Mesenchymal stem cell (in vitro differentiated cells and primary cell): ENCODE measurements at regions not wholly inside any gene's neighbourhood (a gene's known extent, or its start where the extent isn't known, plus 50 kb on each side); places are given as distances from the start of the nearest gene placed in this dataset.

Experiments
- DNase-seq: peaks from one replicate; pipeline ENCODE4 v3.0.0-alpha.2; 2013
- H2AFZ ChIP-seq: one replicate; pipeline ENCODE4 v1.6.1; 2013; ENCODE audit warnings: low read depth, mild to moderate bottlenecking, control low read depth, inconsistent platforms, low read length, moderate library complexity
- H2AK5ac ChIP-seq: 2 replicates; pipeline ENCODE4 v1.6.1; 2013; ENCODE audit warnings: low read length, moderate library complexity, mild to moderate bottlenecking, inconsistent platforms; ENCODE audit not compliant: severe bottlenecking
- H2BK120ac ChIP-seq: one replicate; pipeline ENCODE4 v1.6.1; 2013; ENCODE audit warnings: low read depth, mild to moderate bottlenecking, inconsistent platforms, low read length, moderate library complexity
- H2BK12ac ChIP-seq, 2 experiments: one replicate each; pipeline ENCODE4 v1.6.1; 2013; ENCODE audit warnings: inconsistent platforms in 2 of 2, low read length in 2 of 2, mild to moderate bottlenecking in 2 of 2, moderate library complexity in 2 of 2, control low read depth in 1 of 2
- H2BK15ac ChIP-seq: one replicate; pipeline ENCODE4 v1.6.1; 2013; ENCODE audit warnings: mild to moderate bottlenecking, low read depth, inconsistent platforms; ENCODE audit not compliant: poor library complexity, severe bottlenecking
- H2BK5ac ChIP-seq: 2 replicates; pipeline ENCODE4 v1.6.1; 2013; ENCODE audit warnings: low read depth, mild to moderate bottlenecking, low read length, control low read depth, inconsistent platforms; ENCODE audit not compliant: poor library complexity, severe bottlenecking
- H3K14ac ChIP-seq, 2 experiments: one replicate each; pipeline ENCODE4 v1.6.1; 2013; ENCODE audit warnings: inconsistent platforms in 2 of 2, low read length in 2 of 2, control low read depth in 1 of 2, mild to moderate bottlenecking in 1 of 2, moderate library complexity in 1 of 2
- H3K18ac ChIP-seq, 2 experiments: one replicate each; pipeline ENCODE4 v1.6.1; 2013; ENCODE audit warnings: inconsistent platforms in 2 of 2, low read length in 2 of 2, control low read depth in 1 of 2, low read depth in 1 of 2, mild to moderate bottlenecking in 1 of 2
- H3K23ac ChIP-seq, 2 experiments: one replicate each; pipeline ENCODE4 v1.6.1; 2013; ENCODE audit warnings: inconsistent platforms in 2 of 2, low read length in 2 of 2, mild to moderate bottlenecking in 2 of 2, moderate library complexity in 2 of 2, control low read depth in 1 of 2
- H3K27ac ChIP-seq: 2 replicates; pipeline ENCODE4 v1.5.1; 2013; ENCODE audit warnings: mild to moderate bottlenecking, moderate library complexity, low read length, control low read depth, inconsistent platforms; ENCODE audit not compliant: poor library complexity, severe bottlenecking
- H3K27me3 ChIP-seq, 2 experiments: 2 replicates each; pipeline versions ENCODE4 v1.6.1 to v1.7.0; 2013; ENCODE audit warnings: low read length in 2 of 2, mild to moderate bottlenecking in 2 of 2, moderate library complexity in 2 of 2, control low read depth in 1 of 2, inconsistent platforms in 1 of 2; ENCODE audit not compliant: control insufficient read depth in 1 of 2, insufficient read depth in 1 of 2
- H3K36me3 ChIP-seq, 2 experiments: 2 replicates each; pipeline versions ENCODE4 v1.6.1 to v1.7.0; 2013; ENCODE audit warnings: low read length in 2 of 2, control low read depth in 1 of 2, inconsistent platforms in 1 of 2, low read depth in 1 of 2, mild to moderate bottlenecking in 1 of 2; ENCODE audit not compliant: insufficient read depth in 2 of 2, control insufficient read depth in 1 of 2
- H3K4ac ChIP-seq, 2 experiments: one replicate each; pipeline ENCODE4 v1.6.1; 2013; ENCODE audit warnings: inconsistent platforms in 2 of 2, low read length in 2 of 2, mild to moderate bottlenecking in 2 of 2, moderate library complexity in 2 of 2, control low read depth in 1 of 2, low read depth in 1 of 2
- H3K4me1 ChIP-seq: 2 replicates; pipeline ENCODE4 v1.6.1; 2013; ENCODE audit warnings: low read depth, low read length, control low read depth; ENCODE audit not compliant: control insufficient read depth, insufficient read depth
- H3K4me2 ChIP-seq: 2 replicates; pipeline ENCODE4 v1.6.1; 2013; ENCODE audit warnings: low read length, mild to moderate bottlenecking, inconsistent platforms; ENCODE audit not compliant: poor library complexity, severe bottlenecking
- H3K4me3 ChIP-seq, 2 experiments: 2 replicates each; pipeline versions ENCODE4 v1.5.1 to v1.7.0; 2013; ENCODE audit warnings: low read length in 2 of 2, mild to moderate bottlenecking in 2 of 2, control low read depth in 1 of 2, low read depth in 1 of 2; ENCODE audit not compliant: insufficient read depth in 1 of 2
- H3K79me1 ChIP-seq: replicated peaks from 2 replicates; pipeline ENCODE4 v1.6.1; 2013; ENCODE audit warnings: mild to moderate bottlenecking, control low read depth, low read length, inconsistent platforms; ENCODE audit not compliant: poor library complexity, severe bottlenecking
- H3K9ac ChIP-seq: 2 replicates; pipeline ENCODE4 v1.7.0; 2013; ENCODE audit warnings: mild to moderate bottlenecking, low read length, moderate library complexity
- H3K9me3 ChIP-seq: 2 replicates; pipeline ENCODE4 v1.7.0; 2013; ENCODE audit warnings: mild to moderate bottlenecking, low read length; ENCODE audit not compliant: control insufficient read depth
- H4K8ac ChIP-seq: one replicate; pipeline ENCODE4 v1.6.1; 2013; ENCODE audit warnings: inconsistent platforms, mild to moderate bottlenecking, low read length, moderate library complexity
- H4K91ac ChIP-seq: one replicate; pipeline ENCODE4 v1.6.1; 2013; ENCODE audit warnings: mild to moderate bottlenecking, low read length, inconsistent platforms
- WGBS: methylation state at CpG from one replicate; pipeline ENCODE4 v1.1.7; 2013; ENCODE audit warnings: mixed read lengths; 5-methylcytosine and 5-hydroxymethylcytosine counted together

DNA sequence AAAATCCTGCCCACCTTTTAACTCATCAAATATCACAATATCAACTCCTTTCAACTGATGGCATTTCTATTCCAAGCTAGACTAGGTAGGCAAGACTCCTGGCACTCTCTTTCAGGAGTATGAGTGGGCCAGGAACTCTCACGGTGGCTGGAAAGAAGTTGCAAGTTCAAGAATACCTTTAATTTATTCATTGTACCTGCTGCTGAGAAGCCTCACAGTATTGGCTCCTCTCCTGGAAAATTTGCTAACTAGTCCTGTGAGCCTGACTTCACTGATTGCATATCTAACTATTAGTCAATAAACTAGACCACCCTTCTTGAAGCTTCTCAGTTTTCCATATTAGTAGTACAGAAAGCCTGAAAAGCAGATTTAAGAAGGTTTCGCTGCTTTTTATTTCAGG lies 120.2 kb downstream of the DUSP10 start:
- no peak overlapping the region for H3K23ac ChIP-seq
- H4K8ac ChIP-seq, result no peak overlapping the region

DNA sequence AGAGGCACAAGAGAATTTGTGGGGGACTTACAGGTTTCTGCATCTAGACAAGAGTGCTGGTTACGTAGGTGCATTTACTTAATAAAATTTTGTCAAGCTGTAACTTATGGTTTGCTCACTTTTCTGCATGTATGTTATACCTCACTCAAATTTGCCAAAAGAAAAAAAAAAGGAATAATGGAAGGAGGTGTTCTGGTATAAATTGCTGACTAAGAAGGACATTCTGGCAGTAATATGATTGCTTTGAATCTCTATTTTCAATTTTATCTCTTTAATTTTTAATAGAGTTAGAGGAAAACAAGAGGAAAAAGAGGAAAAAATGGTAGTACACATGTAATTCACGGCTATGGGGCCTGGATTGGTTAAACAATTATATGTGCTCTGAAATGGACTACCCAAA lies 119.5 kb downstream of the DUSP10 start:
- no peak overlapping the region for H3K4me3 ChIP-seq
- no peaks in the 10 kb centered on the region for H3K79me1 ChIP-seq
- no peak for DNase-seq
- no peaks in the 10 kb centered on the region for H3K36me3 ChIP-seq
- no peak overlapping the region for H3K18ac ChIP-seq
- no peak overlapping the region for H4K8ac ChIP-seq
- H2BK12ac ChIP-seq, result no peak overlapping the region
- no peak overlapping the region for H4K91ac ChIP-seq
- H3K4me1 ChIP-seq, result no peaks in the 10 kb centered on the region
- no CpG with 5 or more reads among the region's 2 CpGs for WGBS
- no peak overlapping the region for H3K4ac ChIP-seq
- H2BK120ac ChIP-seq, result no peak overlapping the region
- no peak overlapping the region for H3K27ac ChIP-seq
- no peak overlapping the region for H3K23ac ChIP-seq
- H2BK15ac ChIP-seq, result no peak overlapping the region
- H3K9me3 ChIP-seq, result no peaks in the 10 kb centered on the region
- no peak overlapping the region for H2AK5ac ChIP-seq
- H3K9ac ChIP-seq, result no peak overlapping the region
- no peak overlapping the region for H2AFZ ChIP-seq
- no peaks in the 10 kb centered on the region for H3K27me3 ChIP-seq
- no peak overlapping the region for H3K14ac ChIP-seq
- no peak overlapping the region for H2BK5ac ChIP-seq
- H3K4me2 ChIP-seq, result no peak overlapping the region

More for the DNA sequence above, 120.2 kb downstream of the DUSP10 start:
- H2BK15ac ChIP-seq, result no peak overlapping the region
- H3K4me2 ChIP-seq, result no peak overlapping the region
- H3K36me3 ChIP-seq, result no peaks in the 10 kb centered on the region
- H3K4ac ChIP-seq, result no peak overlapping the region
- no peak overlapping the region for H2BK120ac ChIP-seq
- no peaks in the 10 kb centered on the region for H3K27me3 ChIP-seq
- H3K79me1 ChIP-seq, result no peaks in the 10 kb centered on the region
- no peak overlapping the region for H3K9ac ChIP-seq
- no peak overlapping the region for H3K14ac ChIP-seq
- H2AFZ ChIP-seq, result no peak overlapping the region
- H3K27ac ChIP-seq, result no peak overlapping the region
- no peak overlapping the region for H3K4me3 ChIP-seq
- H3K9me3 ChIP-seq, result no peaks in the 10 kb centered on the region
- 94% methylated on average over 2 of the region's 2 CpGs for WGBS
- no peak overlapping the region for H2BK12ac ChIP-seq
- H3K4me1 ChIP-seq, result no peaks in the 10 kb centered on the region
- no peak for DNase-seq
- H2BK5ac ChIP-seq, result no peak overlapping the region
- H2AK5ac ChIP-seq, result peak overlapping the region; percentile 90
- H3K18ac ChIP-seq, result no peak overlapping the region
- no peak overlapping the region for H4K91ac ChIP-seq

DNA sequence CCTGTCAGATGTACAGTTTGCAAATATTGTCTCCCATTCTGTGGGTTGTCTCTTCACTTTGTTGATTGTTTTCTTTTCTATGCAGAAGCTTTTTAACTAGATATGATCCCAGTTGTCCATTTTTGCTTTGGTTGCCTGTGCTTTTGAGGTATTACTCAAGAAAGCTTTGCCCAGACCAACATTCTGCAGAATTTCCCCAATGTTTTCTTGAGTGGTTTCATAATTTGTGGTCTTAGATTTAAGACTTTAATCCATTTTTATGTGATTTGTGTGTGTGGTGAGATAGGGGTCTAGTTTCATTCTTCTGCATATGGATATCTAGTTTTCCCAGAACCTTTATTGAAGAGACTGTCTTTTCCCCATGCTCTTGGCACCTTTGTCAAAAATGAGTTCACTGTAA lies 116.9 kb downstream of the DUSP10 start:
- Histone ChIP-seq H2BK120ac (no peak overlapping the region), H3K18ac (no peak overlapping the region), H3K4me1 (no peaks in the 10 kb centered on the region), H3K4me2 (no peak overlapping the region), H3K14ac (no peak overlapping the region), H3K36me3 (no peaks in the 10 kb centered on the region), H3K9ac (no peak overlapping the region), H3K4ac (no peak overlapping the region), H3K27ac (no peak overlapping the region), H3K4me3 (no peak overlapping the region), H2AFZ (no peak overlapping the region), H3K27me3 (no peaks in the 10 kb centered on the region), H2BK5ac (no peak overlapping the region), H2AK5ac (no peak overlapping the region), H3K9me3 (no peaks in the 10 kb centered on the region), H3K23ac (no peak overlapping the region), H4K8ac (no peak overlapping the region), H4K91ac (no peak overlapping the region), H2BK12ac (no peak overlapping the region), H2BK15ac (no peak overlapping the region), H3K79me1 (no peaks in the 10 kb centered on the region)
- DNase-seq, result no peak

DNA sequence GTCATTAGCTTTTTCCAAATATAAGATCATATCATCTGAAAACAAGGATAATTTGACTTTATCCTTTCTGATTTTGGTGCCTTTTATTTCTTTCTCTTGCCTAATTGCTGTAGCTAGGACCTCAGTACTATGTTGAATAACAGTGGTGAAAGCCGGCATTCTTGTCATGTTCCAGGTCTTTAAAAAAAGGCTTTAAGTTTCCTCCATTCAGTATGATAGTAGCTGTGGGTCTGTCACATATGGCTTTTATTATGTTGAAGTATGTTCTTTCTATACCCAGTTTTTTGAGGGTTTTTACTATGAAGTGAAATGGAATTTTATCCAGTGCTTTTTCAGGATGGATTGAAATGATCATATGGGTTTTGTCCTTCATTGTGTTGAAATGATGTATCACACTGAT lies 115.8 kb downstream of the DUSP10 start:
- DNase-seq, result no peak
- H2BK12ac ChIP-seq, result no peak overlapping the region
- no peak overlapping the region for H4K8ac ChIP-seq
- no peaks in the 10 kb centered on the region for H3K36me3 ChIP-seq
- no peak overlapping the region for H3K27ac ChIP-seq
- H2BK15ac ChIP-seq, result no peak overlapping the region
- H4K91ac ChIP-seq, result no peak overlapping the region
- 100% methylated on average over 1 of the region's 1 CpG for WGBS
- no peaks in the 10 kb centered on the region for H3K9me3 ChIP-seq
- no peaks in the 10 kb centered on the region for H3K79me1 ChIP-seq
- H3K4me2 ChIP-seq, result no peak overlapping the region
- H3K9ac ChIP-seq, result no peak overlapping the region
- no peak overlapping the region for H2AK5ac ChIP-seq
- H3K4me3 ChIP-seq, result no peak overlapping the region
- H3K27me3 ChIP-seq, result no peaks in the 10 kb centered on the region
- H3K4ac ChIP-seq, result no peak overlapping the region
- H3K18ac ChIP-seq, result no peak overlapping the region
- no peak overlapping the region for H3K23ac ChIP-seq
- no peaks in the 10 kb centered on the region for H3K4me1 ChIP-seq
- no peak overlapping the region for H2BK120ac ChIP-seq
- H2BK5ac ChIP-seq, result no peak overlapping the region
- no peak overlapping the region for H3K14ac ChIP-seq
- no peak overlapping the region for H2AFZ ChIP-seq
